ENCODE measurements at regions not wholly inside any gene's neighbourhood (a gene's known extent, or its start where the extent isn't known, plus 50 kb on each side); places are given as distances from the start of the nearest gene placed in this dataset.
"Not testable (repeated sequence)": the region's sequence is repeated elsewhere in the genome, so short reads cannot be mapped to it uniquely, and the experiment has no call there.

DNA sequence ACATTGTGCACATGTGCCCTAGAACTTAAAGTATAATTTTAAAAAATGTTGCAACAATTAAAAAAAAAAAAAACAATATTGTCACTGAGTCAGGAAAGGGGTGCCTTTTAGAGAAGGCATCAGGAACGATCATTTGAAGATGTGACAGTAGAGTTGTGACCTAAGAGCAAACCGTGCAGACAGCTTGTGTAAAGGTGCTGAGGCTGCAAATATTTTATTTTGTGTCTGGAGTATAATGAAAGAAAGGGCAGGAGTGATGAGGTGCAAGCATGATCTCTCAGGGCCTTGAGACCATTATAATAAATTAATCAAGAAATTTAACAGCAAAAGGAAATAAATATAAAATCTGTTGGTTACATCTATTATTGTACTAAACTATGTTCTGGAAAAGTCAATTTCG, 1219.7 kb downstream of the OLFM4 start:
- POLR2A ChIA-PET: no interaction called here
- CTCF ChIA-PET: no interaction called here

DNA sequence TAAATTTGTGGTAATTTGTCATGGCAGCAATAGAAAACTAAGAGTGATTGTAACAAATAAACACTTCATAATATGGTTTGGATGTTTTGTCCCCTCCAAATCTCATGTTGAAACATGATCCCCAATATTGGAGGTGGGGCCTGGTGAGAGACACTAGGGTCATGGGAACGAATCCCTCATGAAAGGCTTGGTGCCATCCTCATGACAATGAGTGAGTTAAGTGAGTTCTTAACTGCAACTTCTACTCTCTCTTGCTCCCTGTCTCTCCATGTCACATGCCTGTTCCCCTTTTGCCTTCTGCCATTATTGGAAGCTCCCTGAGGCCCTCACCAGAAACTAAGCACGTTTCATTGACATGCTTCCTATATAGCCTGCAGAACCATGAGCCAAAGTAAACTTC, 1233.2 kb downstream of the OLFM4 start:
- ChIA-PET POLR2A (no interaction called here), CTCF (no interaction called here)

DNA sequence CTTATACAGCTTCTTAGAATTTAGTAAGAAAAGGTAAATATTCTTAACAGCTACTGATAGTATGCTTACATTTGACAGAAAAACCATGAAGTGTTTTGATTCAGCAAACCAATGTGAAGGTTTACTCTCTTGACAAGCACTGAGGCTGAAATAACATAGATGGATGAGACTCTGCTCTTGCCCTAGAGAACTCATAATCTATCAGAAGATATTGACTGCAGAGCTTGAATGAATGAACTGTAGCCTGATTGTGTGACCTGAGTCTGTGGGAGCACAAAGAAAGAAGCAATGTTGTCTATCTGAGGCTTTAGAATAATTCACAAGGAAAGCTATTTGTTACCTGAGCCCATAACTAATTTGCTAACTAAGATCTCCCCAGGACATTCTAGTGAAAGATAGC, 1235.3 kb downstream of the OLFM4 start:
- ChIA-PET CTCF (no interaction called here), POLR2A (no interaction called here)

DNA sequence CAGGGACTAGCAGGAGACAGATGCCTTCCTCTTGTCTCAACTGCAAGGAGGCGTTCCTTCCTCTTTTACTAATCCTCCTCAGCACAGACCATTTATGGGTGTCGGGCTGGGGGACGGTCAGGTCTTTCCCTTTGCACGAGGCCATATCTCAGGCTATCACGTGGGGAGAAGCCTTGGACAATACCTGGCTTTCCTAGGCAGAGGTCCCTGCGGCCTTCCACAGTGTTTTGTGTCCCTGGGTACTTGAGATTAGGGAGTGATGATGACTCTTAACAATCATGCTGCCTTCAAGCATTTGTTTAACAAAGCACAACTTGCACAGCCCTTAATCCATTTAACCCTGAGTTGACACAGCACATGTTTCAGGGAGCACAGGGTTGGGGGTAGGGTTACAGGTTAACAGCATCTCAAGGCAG, 1238.6 kb downstream of the OLFM4 start:
- POLR2A ChIA-PET, CTCF ChIA-PET: not testable (repeated sequence)

DNA sequence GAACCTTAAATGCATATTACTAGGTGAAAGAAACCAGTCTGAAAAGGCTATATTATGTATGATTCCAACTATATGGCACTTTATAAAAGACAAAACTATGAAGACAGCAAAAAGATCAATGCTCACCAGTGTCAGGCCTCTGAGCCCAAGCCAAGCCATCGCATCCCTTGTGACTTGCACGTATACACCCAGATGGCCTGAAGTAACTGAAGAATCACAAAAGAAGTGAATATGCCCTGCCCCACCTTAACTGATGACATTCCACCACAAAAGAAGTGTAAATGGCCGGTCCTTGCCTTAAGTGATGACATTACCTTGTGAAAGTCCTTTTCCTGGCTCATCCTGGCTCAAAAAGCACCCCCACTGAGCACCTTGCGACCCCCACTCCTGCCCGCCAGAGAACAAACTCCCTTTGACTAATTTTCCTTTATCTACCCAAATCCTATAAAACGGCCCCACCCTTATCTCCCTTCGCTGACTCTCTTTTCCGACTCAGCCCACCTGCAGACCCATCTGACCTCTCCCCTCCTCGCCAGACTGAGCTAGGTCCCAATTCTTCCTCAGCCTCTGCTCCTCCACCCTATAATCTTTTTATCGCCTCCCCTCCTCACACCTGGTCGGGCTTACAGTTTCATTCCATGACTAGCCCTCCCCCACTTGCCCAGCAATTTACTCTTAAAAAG, 1239.5 kb downstream of the OLFM4 start:
- POLR2A ChIA-PET, CTCF ChIA-PET: not testable (repeated sequence)

DNA sequence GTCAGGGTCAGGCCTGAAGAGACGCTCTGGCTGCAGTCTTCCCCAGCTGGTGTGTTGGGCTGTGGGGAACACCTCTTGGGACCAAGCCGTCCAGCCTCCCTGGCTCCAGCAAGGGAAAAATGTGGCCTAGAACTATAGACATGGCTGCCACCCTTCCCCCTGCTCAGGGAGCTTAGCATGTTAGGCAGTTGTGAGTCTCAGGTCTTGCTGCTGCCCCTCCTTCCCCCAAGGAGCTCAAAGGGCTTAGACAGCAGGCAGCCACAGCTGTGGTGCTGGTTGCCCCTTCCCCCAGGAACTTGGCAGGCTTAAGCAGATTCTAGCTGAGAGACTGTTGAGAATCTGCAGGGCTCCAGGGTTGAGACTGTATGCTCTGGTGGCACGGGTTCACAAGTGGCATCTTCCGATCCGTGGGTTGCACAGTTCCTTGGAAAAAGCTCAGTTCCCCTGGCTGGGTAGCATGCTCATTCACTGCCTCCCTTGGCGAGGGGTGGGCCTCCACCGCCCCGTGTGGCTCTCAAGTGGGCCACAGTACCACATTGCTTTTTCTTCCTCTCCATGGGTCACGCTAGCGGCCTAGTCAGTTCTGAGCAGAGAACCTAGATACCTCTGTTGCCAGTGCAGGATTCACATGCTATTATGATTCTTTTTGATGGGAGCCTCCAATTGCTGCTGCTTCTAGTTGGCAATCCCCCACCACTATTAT, 1258.6 kb downstream of the OLFM4 start:
- ChIA-PET POLR2A (no interaction called here), CTCF (no interaction called here)

DNA sequence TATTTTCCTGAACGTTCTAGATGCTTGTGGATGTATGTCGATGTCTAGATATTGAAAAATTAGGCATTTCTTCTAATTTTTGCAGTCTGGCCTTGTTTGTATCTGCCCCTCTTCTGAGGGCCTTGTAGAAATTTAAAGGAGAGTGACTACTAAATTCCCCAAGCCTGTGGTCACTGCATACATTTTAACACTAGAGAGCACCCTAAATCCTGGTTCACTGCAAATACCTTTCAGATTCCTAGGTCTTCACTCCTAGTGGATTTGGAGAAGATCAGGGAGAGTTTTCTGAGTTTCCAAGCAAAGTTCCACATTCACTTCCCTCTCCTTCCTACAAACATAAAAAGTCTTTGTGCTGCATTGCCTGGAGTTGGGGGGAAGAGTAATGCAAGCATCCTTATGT, 1272.5 kb downstream of the OLFM4 start:
- POLR2A ChIA-PET: no interaction called here
- CTCF ChIA-PET: no interaction called here

DNA sequence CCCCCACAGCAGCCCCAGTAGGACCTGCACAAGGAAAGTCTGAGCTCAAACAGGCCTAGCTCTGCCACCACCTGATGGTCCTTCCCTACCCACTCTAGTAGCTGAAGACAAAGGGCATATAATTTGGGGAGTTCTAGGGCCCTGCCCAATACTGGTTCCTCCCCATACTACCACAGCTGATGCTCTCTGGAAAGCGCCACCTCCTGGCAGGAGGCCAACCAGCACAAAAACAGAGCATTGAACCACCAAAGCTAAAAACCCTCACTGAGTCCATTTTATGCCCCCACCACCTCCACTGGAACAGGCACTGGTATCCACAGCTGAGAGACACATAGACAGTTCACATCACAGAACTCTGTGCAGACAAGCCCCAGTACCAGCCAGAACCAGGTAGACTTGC, 1276.8 kb downstream of the OLFM4 start:
- POLR2A ChIA-PET: no interaction called here
- CTCF ChIA-PET: no interaction called here

DNA sequence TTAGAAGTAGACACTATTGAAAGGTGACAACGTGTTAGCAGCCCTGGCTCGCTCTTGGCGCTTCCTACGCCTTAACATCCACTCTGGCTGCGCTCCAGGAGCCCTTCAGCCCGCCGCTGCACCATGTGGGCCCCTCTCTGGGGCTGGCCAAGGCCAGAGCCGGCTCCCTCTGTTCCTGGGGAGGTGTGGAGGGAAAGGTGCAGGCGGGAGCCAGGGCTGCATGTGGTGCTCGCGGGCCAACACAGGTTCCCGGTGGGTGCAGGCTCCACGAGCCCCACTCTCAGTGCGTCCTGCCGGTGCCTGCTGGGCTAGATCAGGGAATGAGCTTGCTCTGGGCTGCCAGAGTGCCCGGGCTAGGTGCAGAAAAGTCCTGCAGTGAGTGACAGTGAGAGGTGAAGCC, 1284.3 kb downstream of the OLFM4 start:
- CTCF ChIA-PET: no interaction called here
- POLR2A ChIA-PET: no interaction called here

DNA sequence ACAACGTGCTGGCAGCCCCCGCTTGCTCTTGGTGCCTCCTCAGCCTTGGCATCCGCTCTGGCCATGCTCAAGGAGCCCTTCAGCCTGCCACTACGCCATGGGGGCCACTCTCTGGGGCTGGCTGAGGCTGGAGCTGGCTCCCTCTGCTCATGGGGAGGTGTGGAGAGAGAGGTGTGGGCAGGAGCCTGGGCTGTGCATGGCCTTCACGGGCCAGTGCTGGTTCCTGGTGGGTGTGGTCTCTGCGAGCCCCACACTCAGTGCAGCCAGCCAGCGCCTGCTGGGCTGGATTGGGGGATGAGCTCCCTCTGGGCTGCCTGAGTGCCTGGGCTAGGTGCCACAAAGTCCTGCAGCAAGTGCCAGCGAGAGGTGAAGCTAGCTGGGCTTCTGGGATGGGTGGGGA, 1289.1 kb downstream of the OLFM4 start:
- POLR2A ChIA-PET: no interaction called here
- CTCF ChIA-PET: no interaction called here

DNA sequence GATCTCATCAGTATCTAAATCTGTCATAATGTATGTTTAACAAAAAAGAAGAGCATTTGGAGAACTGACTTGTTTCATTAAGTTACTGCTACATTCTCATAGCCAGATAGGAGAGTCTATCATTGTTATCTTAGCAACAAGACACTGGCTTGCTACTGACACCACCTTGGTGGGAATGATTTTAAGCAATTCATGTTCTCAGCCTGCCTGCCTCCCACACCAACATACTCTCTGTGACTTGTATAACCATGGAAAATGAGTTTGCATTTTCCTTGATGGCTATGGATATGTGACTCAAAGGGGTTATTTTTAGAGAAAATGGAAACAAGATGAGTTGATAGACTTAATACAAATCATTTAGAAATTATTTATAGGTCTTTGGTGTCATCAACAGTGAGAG, 1308.9 kb downstream of the OLFM4 start:
- POLR2A ChIA-PET: no interaction called here
- CTCF ChIA-PET: interaction anchor here (0.5 kb wide), 1 partner anchor 1312 kb away, joined by 3 read pairs; no protein-coding TSS in a partner anchor

DNA sequence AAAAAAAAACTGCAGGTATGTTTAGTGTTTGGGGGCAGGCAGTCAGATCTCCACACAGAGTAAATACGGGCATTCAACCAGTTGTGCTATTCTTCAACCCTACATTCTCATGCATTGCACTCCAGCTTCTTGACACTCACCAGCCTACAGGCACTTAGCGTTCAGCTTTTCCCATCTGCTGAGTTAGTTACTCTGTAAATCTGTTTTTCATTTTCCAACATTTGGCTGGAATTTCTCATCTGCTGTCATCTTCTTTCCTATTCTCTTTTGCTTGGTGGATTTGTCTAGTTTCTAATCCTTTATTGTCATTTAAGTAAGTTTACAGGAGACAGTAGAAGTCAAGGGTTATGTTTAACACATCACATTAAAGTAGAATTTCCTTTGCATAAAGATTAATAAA, 1318.9 kb downstream of the OLFM4 start:
- CTCF ChIA-PET: no interaction called here
- POLR2A ChIA-PET: no interaction called here

DNA sequence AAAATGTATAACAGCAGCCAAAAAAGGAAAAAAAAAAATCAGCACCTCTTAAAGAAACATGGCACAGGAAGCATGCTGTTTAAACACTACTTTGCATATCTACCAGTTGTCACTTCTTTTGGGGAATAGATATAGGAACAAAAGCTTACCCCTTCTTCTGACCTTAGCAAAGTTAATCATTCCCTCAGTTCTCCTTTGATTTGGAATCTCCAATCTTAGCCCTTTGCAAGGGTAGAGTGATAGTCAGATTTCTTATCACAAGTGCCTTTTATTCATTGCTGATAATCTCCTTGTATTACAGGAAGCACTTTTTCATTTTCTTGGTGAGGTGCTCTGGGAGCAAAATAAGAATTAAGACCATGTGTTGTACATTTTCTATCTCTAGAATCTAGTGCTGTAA, 1327.6 kb downstream of the OLFM4 start:
- CTCF ChIA-PET: no interaction called here
- POLR2A ChIA-PET: no interaction called here

DNA sequence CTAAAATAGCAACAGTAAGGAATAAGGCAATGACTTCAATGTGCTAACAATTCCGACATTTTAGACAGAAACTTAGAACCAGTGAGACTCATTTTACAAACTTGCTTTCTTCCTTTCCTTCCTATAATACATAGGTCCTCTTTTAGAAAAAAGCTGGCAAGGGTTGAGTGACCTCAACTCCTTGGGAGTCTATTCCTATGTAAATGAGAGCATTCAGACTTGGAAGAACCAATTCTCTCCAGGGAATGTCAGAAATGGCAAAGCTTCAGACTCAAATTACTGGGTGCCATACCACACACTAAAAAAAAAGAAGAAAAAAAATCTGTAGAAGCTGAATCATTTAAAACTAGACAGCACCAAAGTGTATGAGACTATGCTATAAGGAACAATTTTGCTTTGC, 1328.2 kb downstream of the OLFM4 start:
- POLR2A ChIA-PET: no interaction called here
- CTCF ChIA-PET: no interaction called here

DNA sequence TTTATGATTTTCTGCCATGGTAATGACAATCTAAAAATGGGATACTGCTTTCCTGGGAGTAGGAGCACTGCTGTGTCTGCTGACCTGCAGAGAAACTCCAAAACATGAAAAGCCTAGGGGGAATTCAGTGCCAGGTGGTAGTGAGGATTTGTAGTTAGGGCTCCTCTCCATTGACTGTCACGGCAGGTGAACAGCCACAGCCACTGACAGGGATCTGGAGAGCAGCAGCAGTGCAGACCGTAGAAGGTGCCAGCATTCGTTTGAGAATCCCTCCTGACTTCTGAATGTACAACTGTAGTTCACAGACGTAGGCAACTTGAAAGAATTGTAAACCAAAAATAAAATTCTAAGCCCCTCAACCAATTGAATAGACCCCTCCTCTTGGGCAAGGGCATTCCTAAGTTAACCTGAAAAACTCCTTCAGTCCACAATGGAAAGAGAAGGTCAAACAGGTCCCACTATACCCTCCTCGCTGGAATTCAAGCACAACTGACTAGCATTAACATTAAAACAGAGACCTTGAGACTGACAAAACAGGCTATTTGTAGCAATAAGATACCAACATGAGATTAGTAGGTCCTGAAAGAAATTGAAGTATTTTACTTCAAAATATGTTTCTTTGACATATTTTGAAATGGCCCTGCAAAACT, 1328.8 kb downstream of the OLFM4 start:
- POLR2A ChIA-PET: no interaction called here
- CTCF ChIA-PET: no interaction called here

DNA sequence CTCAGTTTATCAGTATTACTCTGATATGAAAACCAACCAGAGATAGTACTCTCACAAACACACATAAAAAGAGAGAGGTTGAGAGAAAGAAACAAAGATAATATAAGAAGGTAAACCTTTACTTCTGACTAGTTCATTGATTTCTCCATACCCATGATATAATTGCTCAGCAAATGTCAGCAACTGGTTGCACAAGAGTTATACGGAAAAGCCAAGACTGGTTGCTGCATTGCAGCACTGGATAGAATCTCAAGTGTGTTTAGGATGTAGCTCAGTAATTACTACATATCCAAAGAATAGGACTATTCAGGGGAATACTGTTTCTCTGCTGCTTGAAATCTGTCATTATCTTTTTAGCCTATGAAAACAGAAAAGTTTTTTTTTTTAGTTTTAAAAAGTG, 1332.8 kb downstream of the OLFM4 start:
- POLR2A ChIA-PET: no interaction called here

DNA sequence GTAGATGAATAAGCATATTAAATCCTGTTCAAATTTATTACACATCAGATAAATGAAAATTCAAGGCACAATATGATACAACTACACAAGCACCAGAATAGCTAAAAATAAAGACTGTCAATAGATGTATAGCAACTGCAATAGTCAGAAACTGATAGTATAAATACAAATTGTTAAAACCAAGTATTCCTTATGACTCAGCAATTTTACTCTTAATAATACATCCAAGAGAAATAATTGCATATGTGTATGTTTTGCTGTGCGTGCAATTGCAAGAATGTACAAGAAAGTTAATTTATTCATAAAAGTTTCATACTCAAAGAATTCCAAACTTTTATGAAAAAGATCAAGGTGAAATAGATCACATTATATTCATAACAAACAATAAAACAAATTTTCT, 1338.1 kb downstream of the OLFM4 start:
- CTCF ChIA-PET: no interaction called here
- POLR2A ChIA-PET: no interaction called here

More for the DNA sequence above, 1332.8 kb downstream of the OLFM4 start:
- CTCF ChIA-PET: no interaction called here

DNA sequence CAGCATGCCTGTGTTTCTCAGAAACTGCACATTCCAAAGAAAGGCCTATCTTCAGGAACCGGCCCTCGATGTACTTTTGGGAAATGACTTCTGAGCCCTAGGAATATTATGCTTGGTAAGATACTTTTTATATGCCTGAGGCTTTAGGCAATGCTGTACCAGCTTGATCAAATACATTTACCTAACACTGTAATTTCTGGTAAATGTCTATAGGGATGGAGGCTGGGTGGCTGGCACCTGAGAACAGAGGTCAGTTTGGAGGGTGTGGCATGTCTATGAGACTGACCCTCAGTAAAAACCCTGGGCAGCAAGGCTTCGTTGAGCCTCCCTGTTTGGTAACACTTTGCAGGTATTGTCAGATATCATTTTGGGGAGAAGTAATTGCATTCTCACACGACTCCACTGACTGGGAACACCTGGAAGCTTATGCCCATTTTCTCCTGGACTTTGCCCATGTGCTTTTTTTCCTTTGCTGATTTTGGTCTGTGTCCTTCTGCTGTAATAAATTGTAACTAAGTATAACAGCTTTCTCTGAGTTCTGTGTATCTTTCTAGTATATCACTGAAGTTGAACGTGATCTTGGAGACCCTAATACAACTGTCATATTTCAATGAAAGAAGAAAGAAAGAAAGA, 1339.1 kb downstream of the OLFM4 start:
- POLR2A ChIA-PET: no interaction called here

DNA sequence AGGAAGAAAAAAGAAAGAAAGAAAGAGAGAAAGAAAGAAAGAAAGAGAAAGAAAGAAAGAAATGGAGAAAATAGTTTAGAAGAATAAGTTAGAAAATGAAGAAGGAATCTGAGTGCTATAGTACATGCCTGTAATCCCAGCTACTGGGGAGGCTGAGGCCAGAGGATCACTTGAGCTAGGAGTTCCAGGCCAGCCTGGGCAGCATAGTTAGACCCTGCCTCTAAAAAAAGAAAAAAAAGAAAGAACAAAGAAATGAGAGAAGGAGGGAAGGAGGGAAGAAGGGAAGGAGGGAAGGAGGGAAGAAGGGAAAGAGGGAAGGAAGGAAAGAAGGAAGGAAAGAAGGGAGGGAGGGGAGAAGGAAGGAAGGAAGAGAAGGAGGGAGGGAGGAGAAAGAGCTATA, 1339.8 kb downstream of the OLFM4 start:
- POLR2A ChIA-PET: no interaction called here

More for the DNA sequence above, 1339.1 kb downstream of the OLFM4 start:
- CTCF ChIA-PET: no interaction called here

DNA sequence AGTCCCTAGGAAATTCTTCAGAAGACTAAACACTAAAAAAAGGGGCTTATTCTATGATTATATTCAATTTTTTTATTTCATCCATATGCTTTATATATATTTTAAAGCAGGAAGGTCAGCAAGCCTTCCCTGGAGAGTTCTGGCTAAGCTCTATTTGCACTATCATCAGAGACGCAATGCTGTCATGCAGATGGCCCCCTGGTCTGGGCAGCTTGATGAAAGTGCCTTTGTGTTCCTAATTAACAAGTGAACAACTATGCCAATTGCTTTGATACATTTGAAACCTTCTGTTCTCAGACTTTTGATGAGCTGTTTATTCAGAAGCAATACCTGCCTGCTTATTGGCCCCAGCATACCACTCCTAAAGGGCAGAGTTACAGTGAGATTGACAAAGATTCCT, 1344.6 kb downstream of the OLFM4 start:
- ChIA-PET CTCF (no interaction called here), POLR2A (no interaction called here)

More for the DNA sequence above, 1339.8 kb downstream of the OLFM4 start:
- CTCF ChIA-PET: interaction anchor here (0.7 kb wide), 1 partner anchor 976 kb away, joined by 3 read pairs; no protein-coding TSS in a partner anchor

DNA sequence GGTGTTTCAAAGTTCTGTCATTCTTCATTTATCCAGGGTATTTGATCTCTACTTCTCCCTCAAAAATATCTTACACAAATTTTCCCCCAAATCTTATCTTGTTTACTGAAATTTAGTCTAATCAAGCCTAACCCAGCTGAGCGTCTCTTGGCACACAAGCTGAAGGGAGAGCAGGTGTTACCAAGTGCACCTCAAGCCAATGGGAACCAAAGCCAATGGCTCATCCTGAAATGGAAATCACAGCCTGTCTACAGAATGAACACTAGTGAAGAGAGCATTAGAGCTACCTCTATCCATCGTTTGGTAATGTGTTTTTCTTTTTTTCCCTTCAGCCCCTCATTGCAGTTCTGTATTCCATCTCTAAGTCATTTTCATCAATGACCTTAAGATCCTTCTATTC, 1350.8 kb downstream of the OLFM4 start:
- ChIA-PET CTCF (no interaction called here), POLR2A (no interaction called here)
